OCI-LY7 (cell line): ENCODE measurements at regions not wholly inside any gene's neighbourhood (a gene's known extent, or its start where the extent isn't known, plus 50 kb on each side); places are given as distances from the start of the nearest gene placed in this dataset.

Source experiments
- EZH2phosphoT487 ChIP-seq: fragments of 200-600 bp; sonication (generic); IDR thresholded peaks from 2 replicates; pipeline ENCODE4 v1.6.1; 2018; ENCODE audit warnings: low read depth, borderline replicate concordance, mild to moderate bottlenecking, mixed run types, antibody characterized with exemption, low read length, moderate library complexity, mixed read lengths
- TF ChIP-seq, protein P1 (sequence below): fragments of 200-600 bp; sonication (generic); conservative IDR thresholded peaks from 2 replicates; pipeline ENCODE4 v1.5.1; 2014; ENCODE audit warnings: mild to moderate bottlenecking, antibody characterized with exemption, low read length, moderate library complexity, mixed read lengths

DNA sequence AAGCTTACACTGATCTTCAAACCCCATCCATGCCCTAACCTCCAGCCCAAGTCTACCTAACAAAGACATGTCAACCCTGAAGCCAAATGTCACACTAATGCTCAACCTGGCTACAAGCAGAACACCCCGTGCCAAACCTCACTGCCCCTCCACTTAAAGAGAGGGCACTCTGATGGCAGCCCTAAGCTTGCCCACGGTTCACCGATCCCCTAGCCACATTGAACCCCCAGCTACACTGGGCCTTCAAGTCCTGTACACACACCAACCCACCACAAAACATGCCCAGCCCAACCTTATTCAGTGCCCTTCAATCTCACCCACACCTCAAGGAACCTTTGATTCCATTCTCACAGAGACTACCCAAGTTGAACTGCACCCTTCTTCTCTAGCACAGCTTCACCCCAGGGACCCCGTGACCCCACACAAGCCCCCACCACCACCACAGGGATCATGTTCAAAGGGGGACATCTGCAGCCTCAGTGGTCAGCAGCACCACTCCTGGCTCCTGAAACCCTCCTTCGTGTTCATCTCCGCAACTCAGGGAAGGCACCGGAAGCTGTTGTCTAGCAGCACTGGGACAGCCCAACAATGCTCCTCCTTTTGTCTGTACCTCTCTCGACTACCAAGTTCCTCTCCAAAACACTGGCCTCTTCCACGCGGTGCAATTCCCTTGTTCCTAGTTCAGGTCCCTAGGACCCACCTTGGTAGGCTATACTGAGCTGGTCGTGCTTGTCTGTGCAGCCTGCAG lies 218.8 kb downstream of the CYP26B1 start:
- TF ChIP-seq, protein P1, sequence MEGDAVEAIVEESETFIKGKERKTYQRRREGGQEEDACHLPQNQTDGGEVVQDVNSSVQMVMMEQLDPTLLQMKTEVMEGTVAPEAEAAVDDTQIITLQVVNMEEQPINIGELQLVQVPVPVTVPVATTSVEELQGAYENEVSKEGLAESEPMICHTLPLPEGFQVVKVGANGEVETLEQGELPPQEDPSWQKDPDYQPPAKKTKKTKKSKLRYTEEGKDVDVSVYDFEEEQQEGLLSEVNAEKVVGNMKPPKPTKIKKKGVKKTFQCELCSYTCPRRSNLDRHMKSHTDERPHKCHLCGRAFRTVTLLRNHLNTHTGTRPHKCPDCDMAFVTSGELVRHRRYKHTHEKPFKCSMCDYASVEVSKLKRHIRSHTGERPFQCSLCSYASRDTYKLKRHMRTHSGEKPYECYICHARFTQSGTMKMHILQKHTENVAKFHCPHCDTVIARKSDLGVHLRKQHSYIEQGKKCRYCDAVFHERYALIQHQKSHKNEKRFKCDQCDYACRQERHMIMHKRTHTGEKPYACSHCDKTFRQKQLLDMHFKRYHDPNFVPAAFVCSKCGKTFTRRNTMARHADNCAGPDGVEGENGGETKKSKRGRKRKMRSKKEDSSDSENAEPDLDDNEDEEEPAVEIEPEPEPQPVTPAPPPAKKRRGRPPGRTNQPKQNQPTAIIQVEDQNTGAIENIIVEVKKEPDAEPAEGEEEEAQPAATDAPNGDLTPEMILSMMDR = no peak
- TF ChIP-seq EZH2phosphoT487 = no peak
